Brain microvascular endothelial cell (primary cell): ENCODE measurements at regions not wholly inside any gene's neighbourhood (a gene's known extent, or its start where the extent isn't known, plus 50 kb on each side); places are given as distances from the start of the nearest gene placed in this dataset.
A peak's percentile ranks its signal among the peaks of the same experiment; 100 is the strongest.

Experiments used
- DNase-seq: peaks from one replicate; pipeline ENCODE4 v3.0.0-alpha.2; 2020
- H3K27ac ChIP-seq: fragments of 250-450 bp; sonication (Bioruptor Pico); 2 replicates; pipeline ENCODE4 v1.5.1; 2020; ENCODE audit warnings: mild to moderate bottlenecking, moderate library complexity
- H3K27me3 ChIP-seq: fragments of 250-450 bp; sonication (Bioruptor Pico); replicated peaks from 2 replicates; pipeline ENCODE4 v1.5.1; 2020; ENCODE audit warnings: mild to moderate bottlenecking
- H3K36me3 ChIP-seq: fragments of 250-450 bp; sonication (Bioruptor Pico); replicated peaks from 2 replicates; pipeline ENCODE4 v1.5.1; 2020; ENCODE audit warnings: mild to moderate bottlenecking
- H3K4me3 ChIP-seq: 2 replicates; pipeline ENCODE4 v1.5.1; 2011; ENCODE audit warnings: low read depth, mild to moderate bottlenecking, control low read depth, low read length, moderate library complexity
- in situ Hi-C: cut with HindIII; loops from 2 replicates; pipeline ENCODE4 v1.10.0; 2017; ENCODE audit warnings: low sequenced_read_pairs, low pct_ligation_motif_present
- TF ChIP-seq, protein P1 (sequence below): IDR thresholded peaks from 2 replicates; pipeline ENCODE4 v1.5.1; 2011; ENCODE audit warnings: low read depth, mild to moderate bottlenecking, moderate library complexity, low read length, control low read depth, inconsistent platforms; ENCODE audit errors: missing control alignments

DNA sequence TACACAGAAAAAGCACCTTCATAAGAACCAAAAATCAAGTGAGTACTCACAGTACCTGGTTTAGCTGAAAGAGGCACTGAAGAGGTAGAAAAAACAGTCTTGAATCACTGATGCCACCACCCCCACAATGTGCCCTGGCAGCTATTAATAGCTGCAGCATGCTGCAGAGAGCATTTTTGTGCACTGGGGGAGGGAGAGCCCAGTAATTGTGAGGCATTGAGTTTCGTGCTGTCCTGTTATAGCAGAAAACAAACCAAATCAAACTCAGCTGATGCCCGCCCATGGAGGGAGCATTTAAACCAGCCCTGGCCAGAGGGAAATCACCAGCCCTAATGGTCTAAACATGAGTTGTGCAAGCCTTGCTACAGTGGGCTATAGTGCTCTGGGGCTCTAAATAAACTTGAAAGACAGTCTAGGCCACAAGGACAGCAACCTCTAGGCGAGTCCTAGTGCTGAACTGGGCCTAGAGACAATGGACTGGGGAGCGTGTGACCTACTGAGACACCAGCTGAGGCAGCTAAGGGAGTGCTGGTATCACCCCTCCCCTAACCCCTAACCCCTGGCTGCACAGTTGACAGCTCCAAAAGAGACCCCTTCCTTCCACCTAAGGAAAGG is 106.3 kb upstream of the TMLHE start:
- Histone ChIP-seq H3K27ac (no peak overlapping the region), H3K4me3 (no peak overlapping the region), H3K36me3 (no peaks in the 10 kb centered on the region), H3K27me3 (no peaks in the 10 kb centered on the region)
- peak; percentile 1 for DNase-seq
- TF ChIP-seq, protein P1, sequence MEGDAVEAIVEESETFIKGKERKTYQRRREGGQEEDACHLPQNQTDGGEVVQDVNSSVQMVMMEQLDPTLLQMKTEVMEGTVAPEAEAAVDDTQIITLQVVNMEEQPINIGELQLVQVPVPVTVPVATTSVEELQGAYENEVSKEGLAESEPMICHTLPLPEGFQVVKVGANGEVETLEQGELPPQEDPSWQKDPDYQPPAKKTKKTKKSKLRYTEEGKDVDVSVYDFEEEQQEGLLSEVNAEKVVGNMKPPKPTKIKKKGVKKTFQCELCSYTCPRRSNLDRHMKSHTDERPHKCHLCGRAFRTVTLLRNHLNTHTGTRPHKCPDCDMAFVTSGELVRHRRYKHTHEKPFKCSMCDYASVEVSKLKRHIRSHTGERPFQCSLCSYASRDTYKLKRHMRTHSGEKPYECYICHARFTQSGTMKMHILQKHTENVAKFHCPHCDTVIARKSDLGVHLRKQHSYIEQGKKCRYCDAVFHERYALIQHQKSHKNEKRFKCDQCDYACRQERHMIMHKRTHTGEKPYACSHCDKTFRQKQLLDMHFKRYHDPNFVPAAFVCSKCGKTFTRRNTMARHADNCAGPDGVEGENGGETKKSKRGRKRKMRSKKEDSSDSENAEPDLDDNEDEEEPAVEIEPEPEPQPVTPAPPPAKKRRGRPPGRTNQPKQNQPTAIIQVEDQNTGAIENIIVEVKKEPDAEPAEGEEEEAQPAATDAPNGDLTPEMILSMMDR: no peak
- in situ Hi-C loops: no loop called here

DNA sequence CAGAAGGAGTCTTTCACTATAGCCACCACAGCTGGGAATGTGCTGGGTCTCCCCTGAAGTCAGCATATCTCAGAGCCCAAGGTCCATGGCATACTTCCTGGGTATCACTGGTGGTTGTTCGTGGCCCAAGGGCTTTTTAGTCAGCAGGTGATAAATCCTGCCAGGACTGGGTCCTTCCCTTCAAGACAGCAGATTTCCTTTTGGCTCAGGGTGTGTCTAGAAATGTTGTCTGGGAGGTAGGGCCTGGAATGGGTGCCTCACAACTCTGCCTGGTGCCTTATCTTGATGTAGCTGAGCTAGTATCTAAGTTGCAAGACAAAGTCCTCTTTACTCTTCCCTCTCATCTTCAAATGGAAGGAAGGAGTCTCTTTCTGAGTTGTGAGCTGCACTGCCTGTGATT is 102.4 kb upstream of the TMLHE start:
- H3K4me3 ChIP-seq: no peak overlapping the region
- DNase-seq: no peak
- in situ Hi-C loops: no loop called here
- no peaks in the 10 kb centered on the region for H3K36me3 ChIP-seq
- H3K27ac ChIP-seq: no peak overlapping the region
- H3K27me3 ChIP-seq: no peaks in the 10 kb centered on the region
- TF ChIP-seq, protein P1: no peak

DNA sequence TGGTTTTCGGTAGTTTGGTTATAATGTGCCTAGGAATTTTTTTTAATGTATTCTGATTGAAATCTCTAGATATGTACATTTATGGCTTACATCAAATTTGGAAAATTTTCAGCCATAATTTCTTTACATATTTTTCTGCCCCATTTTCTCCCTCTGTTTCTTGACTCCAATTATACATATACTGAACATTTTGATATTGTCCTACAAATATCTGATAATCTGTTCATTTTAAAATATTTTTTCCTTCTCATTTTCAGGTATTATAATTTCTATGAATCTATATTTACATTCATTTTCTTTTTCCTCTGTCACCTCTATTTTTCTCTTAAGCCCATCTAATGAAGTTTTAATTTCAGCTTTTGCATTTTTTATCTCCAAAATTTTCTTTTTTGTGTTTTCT is 82.7 kb upstream of the TMLHE start:
- no peaks in the 10 kb centered on the region for H3K36me3 ChIP-seq
- TF ChIP-seq, protein P1: no peak
- DNase-seq: no peak
- no peak overlapping the region for H3K27ac ChIP-seq
- H3K27me3 ChIP-seq: no peaks in the 10 kb centered on the region
- no peak overlapping the region for H3K4me3 ChIP-seq
- in situ Hi-C loops: no loop called here

DNA sequence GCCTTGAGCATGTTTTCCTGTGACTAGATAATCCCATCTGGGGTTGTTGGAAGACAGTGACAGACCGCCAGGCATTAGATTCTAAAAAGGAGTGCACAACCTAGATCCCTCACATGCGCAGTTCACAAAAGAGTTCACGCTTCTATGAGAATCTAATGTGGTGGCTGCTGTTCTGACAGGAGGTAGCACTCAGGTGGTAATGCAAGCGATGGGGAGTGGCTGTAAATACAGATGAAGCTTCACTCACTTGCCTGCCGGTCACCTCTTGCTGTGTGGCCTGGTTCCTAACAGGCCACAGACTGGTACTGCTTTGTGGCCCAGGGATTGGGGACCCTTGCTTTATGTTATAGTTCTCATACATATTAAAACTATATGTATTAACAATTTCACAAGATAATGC is 81.9 kb upstream of the TMLHE start:
- no peaks in the 10 kb centered on the region for H3K27me3 ChIP-seq
- no peak overlapping the region for H3K4me3 ChIP-seq
- no peak for DNase-seq
- TF ChIP-seq, protein P1: no peak
- no peak overlapping the region for H3K27ac ChIP-seq
- in situ Hi-C loops: no loop called here
- H3K36me3 ChIP-seq: no peaks in the 10 kb centered on the region

DNA sequence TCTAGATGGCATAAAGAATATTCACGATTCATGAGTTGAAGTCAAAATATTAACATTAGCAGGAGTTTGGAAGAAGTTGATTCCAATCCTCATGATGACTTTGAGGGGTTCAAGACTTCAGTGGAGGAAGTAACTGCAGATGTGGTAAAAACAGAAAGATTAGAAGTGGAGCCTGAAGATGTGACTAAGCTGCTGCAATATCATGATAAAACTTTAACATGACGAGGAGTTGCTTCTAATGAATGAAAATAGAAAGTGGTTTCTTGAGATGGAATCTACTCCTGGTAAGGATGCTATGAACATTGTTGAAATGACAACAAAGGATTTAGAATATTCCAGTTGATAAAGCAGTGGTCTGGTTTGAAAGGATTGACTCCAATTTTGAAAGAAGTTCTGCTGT is 70.1 kb upstream of the TMLHE start:
- DNase-seq: no peak
- in situ Hi-C loops: no loop called here
- Histone ChIP-seq H3K4me3 (no peak overlapping the region), H3K27ac (no peak overlapping the region), H3K27me3 (no peaks in the 10 kb centered on the region), H3K36me3 (no peaks in the 10 kb centered on the region)
- TF ChIP-seq, protein P1: no peak

DNA sequence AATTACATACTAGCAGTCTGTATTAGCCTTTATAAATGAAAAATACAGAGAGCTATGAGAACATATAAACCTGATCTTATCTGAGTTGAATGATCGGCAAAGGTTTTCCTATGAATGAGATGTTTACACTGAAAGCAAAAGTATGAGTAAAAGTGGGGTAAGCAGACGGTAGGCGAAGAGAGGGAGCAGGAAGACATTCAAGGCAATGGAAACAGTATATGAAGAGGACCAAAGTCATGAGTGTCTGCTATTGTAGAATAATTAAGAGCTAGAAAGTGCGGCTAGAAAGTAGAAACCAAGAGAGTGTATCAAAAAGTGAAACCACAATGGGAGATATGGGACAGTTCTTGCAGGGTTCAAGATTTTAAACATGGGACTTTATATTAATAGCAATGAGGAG is 67.0 kb upstream of the TMLHE start:
- in situ Hi-C loops: no loop called here
- TF ChIP-seq, protein P1: no peak
- Histone ChIP-seq H3K36me3 (no peaks in the 10 kb centered on the region), H3K4me3 (no peak overlapping the region), H3K27ac (no peak overlapping the region), H3K27me3 (no peaks in the 10 kb centered on the region)
- DNase-seq: no peak
